Stimulated activated CD4-positive, alpha-beta T cell treated with anti-CD3 and anti-CD28 coated beads, TNF-alpha, amount 100 ng/mL, for 1 hour (primary cell): ENCODE measurements at regions not wholly inside any gene's neighbourhood (a gene's known extent, or its start where the extent isn't known, plus 50 kb on each side); places are given as distances from the start of the nearest gene placed in this dataset.
"Not testable (repeated sequence)": the region's sequence is repeated elsewhere in the genome, so short reads cannot be mapped to it uniquely, and the experiment has no call there.

Experiments
- DNase-seq, 3 donors: peaks; one replicate each; pipeline ENCODE4 v3.0.0-alpha.2; 2020; ENCODE audit warnings: low read depth in 3 of 3, low spot score in 1 of 3

- DNase-seq, result no peak
Observed at GRCh38 chr3:103949693-103950092, 1417.0 kb upstream of the ALCAM start.

DNA sequence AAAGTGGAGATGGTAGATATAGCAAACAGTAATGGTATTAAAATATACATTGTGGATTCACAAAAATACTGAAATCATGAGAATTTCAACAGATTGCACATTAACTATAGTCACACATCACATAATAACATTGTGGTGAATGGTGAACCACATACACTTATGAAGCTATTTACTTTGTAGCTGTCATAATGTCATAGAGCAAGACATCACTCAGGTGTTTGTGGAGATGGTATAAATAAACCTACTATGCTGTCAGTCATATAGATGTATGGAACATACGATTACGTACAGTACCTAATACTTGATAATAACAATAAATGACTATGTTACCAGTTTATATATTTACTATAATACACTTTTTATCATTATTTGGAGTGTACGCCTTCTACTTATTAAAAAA is 1416.0 kb upstream of the ALCAM start:
- no peak for DNase-seq

- no peak for DNase-seq
Observed at GRCh38 chr3:103953796-103954195, 1412.9 kb upstream of the ALCAM start.

DNA sequence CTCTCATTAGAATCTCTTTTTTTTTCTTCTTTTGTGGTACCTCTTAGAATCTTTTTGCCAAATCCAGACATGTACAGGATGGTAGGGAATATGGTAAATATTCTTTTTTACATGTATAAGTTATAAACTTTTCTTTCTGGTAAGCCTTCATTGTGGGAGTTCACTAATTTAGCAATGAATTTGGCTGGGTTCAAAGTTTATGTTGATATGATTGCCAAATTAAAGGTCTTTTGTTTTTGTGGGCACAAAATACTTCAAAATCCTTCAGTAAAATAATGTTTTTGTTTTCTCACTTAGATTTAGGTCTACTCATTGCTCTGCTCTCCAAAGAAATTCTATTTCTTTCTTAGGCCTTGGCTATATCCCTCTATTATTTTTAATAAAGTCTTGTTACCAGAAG is 1405.9 kb upstream of the ALCAM start:
- DNase-seq, result no peak

DNA sequence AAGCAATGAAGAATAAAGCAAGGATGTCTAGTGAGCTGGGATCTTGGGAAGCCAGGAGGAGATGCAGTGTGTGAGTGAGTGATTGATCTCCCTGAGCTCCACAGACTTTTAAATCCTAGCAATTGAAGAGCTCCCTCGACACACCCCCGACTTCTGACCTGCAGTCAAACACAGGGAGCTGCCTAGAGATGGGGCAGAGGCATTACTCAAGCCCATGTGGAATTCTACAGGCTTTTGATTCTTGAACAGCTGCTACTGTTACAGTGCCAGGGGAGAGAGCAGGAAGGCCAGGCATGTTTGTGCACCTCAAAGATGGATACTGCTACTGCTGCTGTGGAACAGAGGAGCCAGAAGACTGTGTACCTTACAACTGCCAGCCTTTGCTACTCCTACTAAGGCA is 1403.1 kb upstream of the ALCAM start:
- no peak for DNase-seq

DNA sequence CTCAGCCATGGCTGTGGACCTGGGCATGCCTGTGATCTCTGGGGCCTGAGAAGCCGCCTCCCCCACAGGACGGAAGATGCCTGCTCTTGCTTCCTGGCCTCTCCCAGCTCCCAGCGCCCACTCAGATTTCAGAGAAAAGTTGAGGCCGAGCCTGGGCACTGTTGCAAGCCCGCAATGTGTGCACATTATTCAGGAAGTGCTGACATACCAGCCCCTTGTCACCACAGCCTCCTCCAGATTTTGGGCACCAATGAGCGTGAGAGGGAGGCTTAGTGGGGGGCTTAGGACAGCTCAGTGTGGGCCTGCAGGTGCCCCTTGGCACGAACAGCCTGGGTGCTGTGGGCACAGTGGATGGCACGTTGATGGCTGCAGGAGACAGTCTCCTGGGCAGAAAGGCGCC is 1400.9 kb upstream of the ALCAM start:
- no peak for DNase-seq

DNA sequence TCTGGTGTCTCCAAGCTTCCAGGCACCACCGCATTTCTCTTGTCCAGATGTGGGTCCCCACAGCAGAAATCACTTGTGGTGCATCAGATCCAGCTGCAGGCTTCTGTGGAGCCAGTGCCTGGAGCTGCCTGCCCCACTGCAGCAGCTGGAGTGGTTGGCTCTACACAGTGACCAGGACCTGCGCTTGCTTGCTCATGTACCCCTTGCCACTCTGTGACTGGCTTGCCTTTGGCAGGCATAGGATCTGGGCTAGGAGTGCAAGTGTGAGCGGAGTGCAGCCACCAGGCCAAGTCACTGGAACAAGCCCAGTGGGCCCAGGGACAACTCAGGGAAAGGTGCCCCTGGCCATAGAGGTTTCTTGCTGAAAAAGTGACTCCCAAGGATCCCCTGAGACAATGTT is 1400.0 kb upstream of the ALCAM start:
- no peak for DNase-seq

DNA sequence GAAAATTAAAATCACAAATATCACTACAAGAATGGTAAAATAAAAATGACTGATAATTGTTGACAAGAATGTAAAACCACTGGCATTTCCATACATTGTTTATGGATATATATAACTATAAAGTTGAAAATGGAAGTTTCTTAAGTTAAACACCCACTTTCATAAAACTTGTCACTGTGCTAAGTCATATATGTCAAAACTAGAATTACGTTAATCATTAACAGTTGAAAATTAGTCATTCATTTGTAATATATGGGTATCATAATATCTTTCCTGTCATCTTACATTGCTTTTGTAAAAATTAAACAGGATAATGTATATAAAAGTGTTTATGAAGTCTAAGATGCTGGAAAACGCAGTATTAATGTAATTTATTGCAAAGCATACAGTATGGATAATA is 1398.6 kb upstream of the ALCAM start:
- DNase-seq, result no peak

GRCh38 chr3:103968751-103969150 is 1398.0 kb upstream of the ALCAM start:
- DNase-seq, result no peak

GRCh38 chr3:103976931-103977339 is 1389.8 kb upstream of the ALCAM start:
- no peak for DNase-seq

GRCh38 chr3:103977417-103977816 is 1389.3 kb upstream of the ALCAM start:
- DNase-seq, result no peak

DNA sequence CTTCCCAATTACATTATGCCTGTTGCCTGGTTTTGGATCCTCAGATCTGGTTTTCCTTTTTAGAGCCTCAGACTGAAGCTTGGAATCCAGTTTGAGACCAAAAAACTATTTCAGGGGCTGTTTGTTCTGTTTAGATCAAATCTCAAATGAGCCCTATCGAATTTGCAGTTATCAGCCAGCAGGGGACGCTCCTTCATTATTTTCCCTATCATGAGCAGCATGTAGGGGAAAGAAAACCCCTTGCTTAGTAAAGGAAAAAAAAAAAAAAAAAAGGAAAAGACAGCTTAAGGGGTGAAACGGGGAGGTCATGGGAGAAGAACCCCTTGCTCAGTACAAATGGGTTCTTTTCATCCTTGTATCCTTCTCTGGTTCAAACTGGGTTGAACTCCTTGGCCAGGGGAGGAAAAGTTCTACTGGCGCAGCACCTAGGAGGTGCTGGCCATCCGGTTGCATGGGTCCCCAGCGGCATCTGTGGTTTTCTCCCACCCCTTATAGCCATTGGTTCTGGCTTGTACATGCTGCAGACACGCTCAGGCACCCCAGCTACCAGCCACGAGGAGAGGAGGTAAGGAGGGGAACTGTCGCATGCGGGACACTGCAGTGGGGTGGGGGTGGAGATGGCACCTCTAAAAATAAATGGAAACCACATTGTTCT is 1375.1 kb upstream of the ALCAM start:
- no peak for DNase-seq

DNA sequence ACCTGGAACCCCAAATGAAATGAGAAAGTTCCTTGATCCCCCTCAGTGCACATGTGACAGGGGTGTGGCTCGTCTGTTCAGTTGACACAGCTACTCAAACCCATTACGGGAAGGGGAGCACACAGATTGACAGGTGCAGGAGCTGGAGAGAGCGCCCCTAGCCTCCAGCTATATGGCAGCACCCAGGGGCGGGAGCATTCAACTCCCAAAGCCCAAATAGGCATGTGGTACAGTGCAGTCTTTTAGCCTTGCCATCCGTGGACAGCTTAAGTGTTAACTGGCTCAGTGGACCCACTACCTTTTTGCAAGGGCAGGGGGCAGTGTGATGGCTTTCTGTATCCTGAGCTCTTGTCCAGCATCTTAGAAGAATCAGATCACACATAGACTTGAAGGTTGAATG is 1374.2 kb upstream of the ALCAM start:
- no peak for DNase-seq

GRCh38 chr3:104004956-104005355 is 1361.8 kb upstream of the ALCAM start:
- DNase-seq, result no peak

DNA sequence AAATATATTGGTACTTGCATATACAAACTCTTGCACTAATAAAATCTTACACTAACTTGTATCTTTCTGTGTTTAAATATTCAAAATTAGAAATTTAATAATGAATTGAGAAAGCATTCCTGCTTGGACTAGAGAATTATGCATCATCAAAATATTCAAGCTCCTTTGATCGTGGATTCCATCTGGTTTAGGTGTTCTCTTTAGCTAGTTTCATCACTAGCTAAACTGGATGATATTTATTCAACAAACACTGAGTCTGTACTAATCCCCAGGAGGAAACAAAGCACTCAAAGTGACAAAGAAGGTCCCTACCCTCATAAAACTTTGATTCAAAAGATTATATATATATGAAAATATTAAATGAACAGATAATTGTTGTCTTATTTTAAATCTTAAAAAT is 1360.9 kb upstream of the ALCAM start:
- no peak for DNase-seq

GRCh38 chr3:104018541-104018940 is 1348.2 kb upstream of the ALCAM start:
- no peak for DNase-seq

GRCh38 chr3:104031598-104031997 is 1335.1 kb upstream of the ALCAM start:
- no peak for DNase-seq

DNA sequence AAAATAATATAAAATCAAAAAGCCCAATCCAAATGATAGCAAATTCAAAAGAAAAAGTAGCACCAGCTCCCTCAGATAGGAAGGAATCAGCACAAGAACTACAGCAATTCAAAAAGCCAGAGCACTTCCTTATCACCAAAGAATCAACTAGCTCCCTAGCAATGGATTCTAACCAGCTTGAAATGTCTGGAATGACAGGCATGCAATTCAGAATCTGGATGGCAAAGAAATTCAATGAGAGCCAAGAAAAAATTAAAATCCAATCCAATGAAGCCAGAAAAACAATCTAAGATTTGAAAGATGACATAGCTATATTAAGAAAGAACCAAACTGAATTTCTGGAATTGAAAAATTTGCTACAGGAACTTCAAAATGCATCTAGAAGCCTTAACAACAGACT is 1334.4 kb upstream of the ALCAM start:
- no peak for DNase-seq

- DNase-seq, result no peak
Observed at GRCh38 chr3:104040896-104041295, 1325.8 kb upstream of the ALCAM start.

- DNase-seq, result not testable (repeated sequence)
Observed at GRCh38 chr3:104043001-104043543, 1323.6 kb upstream of the ALCAM start.

DNA sequence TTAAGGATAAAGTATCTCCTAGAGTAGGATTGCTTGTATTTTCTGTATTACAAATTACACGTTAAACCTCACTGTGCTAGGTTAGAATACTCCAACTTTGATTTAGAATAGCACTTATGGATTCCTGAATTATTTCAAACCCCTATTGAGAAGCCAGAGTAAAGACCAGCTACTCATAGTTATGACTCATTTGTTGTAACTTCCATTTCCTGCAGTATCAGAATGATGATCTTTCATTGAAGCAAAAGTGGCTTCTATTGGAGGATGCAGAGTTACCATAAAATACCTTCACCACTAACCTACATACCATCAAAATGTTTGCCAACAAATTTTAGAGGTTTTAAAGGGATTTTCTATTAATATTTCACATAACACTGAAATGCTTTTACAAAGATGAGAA is 1322.7 kb upstream of the ALCAM start:
- no peak for DNase-seq

GRCh38 chr3:104066658-104067057 is 1300.1 kb upstream of the ALCAM start:
- DNase-seq, result no peak

GRCh38 chr3:104069114-104069513 is 1297.6 kb upstream of the ALCAM start:
- no peak for DNase-seq
